Pulmonary artery endothelial cell (primary cell): ENCODE measurements at regions not wholly inside any gene's neighbourhood (a gene's known extent, or its start where the extent isn't known, plus 50 kb on each side); places are given as distances from the start of the nearest gene placed in this dataset.

Experiments used
- DNase-seq: peaks from one replicate; pipeline ENCODE4 v3.0.0-alpha.2; 2011; ENCODE audit warnings: low read depth, low spot score

DNA sequence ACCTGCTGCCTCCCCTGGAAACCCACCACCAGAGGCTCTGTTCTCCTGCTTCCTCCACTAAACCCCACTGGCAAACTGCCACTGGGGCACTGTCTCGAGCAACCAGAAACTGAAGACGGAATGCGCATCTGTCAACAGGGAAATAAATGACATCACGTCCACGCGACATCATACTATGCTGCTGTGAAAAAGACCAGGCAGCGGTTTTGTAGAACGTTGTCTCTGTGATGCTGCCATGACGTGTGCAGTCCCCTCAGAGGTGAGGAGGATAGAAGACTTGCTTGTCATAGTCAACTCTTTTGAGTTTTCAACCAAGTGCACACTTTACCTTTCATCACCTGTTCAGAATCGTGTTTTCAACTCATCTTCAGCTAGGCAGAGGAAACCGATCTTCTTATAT, 203.0 kb upstream of the IGF1R start:
- DNase-seq, result no peak

DNA sequence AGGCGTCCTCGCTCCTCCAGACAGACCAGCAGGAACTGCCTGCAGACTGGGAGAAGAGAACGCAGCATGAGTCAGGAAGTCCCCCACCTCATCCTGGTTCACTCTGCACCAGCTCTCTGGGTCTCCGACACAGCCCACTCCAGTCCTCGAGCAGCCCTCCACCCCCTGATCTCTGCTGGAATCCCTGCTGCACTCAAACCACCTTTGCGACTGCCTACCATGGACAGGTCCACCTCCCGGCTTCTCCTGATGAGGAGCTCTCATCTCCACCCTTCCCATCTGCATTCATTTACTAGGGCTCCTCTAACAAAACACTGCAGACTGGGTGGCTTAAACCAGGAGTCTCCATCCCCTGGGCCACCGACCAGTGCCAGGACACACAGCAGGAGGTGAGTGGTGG, 202.3 kb upstream of the IGF1R start:
- DNase-seq, result no peak

DNA sequence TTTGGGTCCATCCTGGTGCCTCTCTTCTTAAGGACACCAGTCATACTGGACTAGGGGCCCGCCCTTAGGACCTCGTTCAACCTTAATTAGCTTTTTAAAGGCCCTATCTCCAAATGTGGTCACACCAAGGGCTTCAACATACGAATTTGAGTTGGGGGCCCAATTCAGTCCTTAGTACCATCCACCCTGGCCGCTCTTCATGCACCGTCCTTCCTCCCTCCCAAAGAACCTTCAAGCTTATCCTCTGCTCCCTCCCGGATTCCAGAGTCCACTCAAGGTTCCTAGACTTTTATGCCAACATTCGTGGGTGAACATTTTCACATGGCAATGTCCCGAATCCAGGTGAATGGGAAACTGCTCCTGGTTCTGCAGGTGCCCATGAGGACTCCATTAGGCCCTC, 201.3 kb upstream of the IGF1R start:
- no peak for DNase-seq

DNA sequence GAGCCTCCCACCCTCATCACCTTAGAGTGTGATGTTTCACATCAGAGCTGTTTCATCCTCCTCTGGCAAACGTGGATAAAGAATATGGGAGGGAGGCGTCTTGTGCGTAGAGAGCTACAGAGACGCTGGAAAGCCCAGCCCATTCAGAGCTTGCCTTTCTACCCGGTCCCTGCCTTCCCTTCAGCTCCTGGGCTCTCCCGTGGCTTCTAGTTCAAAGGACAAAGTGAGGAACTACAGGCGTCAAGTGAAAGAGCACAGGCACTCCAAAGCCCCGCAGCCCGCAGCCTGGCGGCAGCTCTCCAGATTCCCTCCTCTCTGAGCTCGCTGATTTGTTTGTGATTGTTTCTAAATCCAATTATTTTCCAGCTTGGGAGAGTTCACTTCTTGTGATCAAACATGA, 197.1 kb upstream of the IGF1R start:
- no peak for DNase-seq

DNA sequence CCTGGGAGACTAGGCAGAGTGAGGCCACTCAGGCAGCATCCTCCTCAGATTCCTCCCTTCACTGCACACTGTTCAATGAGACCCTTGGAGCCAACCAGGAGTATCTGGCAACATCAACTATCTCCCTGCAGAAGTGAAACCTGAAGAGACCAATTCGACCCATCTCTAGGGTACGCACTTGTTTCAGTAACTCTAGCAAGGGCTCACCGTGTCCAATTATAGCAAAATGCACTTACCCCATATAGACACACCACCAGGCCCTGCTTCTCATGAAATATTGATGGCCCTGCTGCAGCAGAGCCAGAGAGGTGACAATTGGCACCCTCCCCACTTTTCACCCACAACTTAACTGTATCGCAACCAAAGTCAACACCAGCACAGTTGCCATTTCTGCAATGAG, 196.1 kb upstream of the IGF1R start:
- DNase-seq, result no peak

DNA sequence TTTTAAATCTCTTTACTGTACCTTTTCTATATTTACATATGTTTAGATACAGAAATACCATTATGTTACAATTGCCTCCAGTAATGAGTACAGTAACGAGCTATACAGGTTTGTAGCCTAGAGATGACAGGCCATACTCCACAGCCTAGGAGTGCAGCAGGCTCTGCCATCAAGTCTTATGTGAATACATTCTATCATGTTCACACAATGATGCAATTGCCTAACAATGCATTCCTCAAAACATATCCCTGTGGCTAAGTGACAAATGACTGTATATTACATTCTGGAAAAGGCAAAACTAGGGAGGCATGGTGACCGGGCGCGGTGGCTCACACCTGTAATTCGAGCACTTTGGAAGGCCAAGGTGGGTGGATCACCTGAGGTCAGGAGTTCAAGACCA, 192.4 kb upstream of the IGF1R start:
- no peak for DNase-seq

DNA sequence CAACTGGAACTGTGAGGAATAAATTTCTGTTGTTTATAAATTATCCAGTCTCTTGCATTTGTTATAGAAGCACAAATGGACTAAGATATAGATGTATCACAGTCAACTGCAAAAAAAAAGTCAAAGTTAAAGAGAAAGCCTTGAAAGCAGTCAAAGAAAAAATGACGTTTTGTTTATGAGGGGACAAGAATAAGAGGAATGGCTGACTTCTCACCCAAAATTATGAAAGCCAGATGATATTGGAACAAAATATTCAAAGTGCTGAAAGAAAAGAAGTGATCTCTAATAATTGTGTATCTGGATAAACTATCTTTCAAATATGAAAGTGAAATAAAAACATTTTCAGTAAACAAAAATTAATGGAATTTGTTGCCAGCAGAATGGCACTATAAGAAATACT, 171.8 kb upstream of the IGF1R start:
- no peak for DNase-seq

DNA sequence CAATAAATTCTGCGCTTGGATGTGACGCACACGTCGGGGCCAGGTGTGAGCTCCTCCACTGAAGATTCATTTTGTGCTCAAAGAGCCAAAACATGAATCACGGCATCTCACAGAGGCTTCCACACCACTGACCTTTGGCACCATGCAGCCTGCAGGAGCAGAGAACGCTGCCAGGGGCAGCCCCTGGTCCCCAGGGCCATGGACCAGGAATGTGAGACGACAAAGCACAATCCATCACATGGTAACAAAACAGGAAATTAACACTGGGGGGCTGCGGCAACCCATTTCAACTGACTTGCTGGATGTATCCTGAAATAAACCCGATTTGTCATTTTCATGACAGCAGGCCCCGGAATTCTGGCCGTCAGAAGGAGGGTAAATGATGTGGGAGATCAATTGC, 167.5 kb upstream of the IGF1R start:
- no peak for DNase-seq

DNA sequence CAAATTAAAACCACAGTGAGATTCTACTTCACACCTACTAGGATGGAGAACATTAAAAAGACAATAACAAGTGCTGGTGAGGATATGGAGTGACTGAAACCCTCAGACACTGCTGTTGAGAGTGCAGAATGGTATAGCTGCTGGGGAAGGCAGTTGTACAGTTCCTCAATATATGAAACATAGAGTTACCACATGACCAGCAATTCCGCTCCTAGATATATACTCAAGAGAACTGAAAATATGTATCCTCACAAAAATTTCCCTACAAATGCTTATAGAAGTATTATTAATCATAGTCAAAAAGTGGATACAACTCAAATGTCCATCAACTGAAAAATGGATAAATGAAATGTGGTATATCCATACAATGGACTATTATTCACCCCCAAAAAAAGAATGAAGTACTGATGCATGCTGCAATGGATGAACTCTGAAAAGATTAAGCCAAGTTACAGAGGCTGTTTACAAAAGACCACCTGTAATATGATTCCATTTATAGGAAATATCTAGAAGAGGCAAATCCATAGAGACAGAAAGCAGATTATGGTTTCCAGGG, 164.7 kb upstream of the IGF1R start:
- no peak for DNase-seq

DNA sequence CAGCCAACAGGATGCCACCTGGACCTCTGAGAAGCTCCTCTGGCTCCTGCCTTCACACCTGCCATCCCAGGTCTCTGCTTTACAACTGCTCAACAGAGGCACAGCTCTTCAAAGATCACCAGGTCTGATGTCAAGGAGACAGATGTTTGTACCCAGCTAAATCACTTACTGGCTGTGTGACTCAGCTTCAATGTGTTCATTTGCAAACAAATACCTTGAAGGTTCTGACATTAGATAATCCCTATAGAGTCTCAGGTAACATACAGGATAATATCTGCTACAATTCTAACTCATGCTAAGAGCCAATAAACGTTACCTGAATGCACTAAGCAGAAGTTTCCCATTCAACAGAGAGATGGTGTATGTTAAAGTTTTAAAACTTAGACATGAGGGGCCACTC, 163.4 kb upstream of the IGF1R start:
- no peak for DNase-seq

DNA sequence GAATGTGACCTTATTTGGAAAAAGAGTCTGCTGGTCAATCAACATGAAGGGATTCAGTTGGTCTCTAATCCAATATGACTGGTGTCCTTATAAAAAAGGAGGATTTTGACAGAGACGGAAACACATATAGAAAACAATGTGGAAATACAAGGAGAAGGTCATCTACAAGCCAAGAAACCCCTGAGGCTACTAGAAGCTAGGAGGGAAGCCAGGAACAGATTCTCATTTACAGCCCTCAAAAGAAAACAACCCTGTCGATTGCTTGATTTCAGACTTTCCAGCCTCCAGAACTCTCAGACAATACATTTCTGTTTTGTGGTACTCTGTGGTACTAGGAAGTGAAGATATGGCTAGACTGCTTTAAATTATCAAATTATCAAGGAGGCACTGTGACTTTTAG, 162.9 kb upstream of the IGF1R start:
- no peak for DNase-seq

DNA sequence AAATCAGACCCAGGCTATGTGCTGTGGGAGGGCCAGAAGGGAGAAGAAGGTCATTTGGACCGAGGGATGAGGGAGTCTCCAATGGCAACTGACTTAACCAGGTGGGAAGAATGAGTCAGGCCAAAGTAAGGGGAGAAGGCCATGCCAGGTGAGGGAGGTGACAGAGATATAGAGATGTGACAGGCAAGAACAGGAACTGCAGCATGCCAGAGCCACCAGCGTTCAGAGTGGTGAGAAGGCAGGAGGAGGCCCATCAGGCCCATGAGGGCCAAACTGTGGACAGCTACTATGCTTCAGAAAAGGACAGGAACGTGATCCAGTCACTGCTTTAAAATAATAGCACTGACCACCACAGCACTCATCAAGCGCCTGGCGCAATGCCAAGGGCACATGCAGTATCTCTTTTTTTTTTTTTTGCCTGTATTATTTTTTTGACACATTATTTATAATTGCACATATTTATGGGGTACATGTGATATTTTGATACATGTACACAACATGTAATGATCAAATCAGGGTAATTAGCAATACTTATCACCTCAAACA, 154.3 kb upstream of the IGF1R start:
- DNase-seq, result no peak

DNA sequence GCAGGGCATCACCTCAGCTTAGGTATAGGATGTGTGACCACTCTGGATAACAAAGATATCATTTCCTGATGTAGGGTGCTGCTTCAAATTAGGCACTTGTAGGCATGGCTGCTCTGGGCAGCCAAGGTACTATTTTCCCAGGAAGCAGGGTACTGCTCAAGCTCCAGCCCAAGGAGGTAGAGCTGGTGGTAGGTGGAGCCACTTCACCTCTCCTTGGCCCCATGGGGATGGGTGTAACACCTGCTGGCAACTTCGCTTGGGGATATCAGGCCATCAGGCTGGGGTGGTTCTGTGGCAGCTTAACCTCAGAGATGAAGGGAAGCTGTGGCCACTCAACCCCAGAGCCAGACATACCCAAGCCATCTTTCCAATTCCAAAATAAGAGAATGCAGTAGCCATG, 147.1 kb upstream of the IGF1R start:
- no peak for DNase-seq

DNA sequence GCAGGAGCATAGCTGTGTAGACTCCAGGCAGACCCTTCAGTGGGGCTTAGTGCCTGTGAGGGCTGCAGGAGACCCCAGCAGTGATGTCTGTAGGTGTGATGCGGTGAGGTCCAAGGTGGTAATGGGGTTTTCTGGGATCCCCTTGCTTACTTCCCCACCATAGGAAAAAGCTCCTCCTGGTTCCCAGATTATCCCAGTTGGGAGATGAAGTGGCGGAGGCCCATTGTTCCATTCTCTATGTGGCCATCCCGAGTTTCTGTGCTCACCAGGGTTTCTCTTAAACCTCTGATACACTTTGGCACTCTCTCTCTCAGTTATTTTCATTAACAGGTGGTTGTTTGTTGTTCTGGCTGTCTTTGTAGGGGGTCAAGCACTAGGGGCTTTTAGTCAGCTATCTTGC, 146.7 kb upstream of the IGF1R start:
- DNase-seq, result no peak

DNA sequence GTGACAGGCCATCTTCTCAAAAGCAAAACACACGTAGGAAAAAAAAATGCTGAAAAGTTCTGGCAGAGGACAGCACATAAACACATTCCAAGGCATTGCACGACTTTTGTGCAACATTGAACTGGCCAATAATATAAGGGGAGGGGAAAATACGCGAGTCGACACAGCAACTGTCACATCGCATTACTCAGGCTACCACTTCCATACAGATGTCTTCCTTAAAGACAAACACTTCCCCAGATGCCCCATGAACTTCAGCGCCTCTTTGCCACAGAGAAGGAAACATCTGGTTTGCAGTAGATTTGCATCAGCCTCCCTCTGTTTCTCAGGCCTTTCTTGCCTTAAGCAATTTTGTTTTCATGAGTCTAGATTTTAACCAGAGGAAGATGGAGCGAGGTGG, 144.4 kb upstream of the IGF1R start:
- DNase-seq, result no peak

DNA sequence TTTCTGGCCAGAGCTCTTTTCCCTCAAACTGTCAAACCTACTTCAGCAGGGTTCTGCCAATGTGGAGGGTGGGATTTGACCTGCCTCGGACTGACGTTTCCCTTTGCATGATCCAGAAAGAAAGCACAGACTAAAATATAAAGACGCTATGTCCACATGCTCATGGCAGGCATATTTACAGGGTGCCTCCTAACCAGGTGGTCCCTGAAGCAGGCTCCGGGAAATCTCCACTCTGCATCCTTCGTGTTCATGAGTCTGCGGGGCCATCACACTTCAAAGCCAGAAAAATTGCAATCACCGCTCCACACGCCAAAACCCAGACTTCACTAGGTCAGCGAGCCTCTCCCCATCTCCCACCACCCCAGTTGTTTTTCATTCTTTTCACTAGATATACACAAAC, 143.3 kb upstream of the IGF1R start:
- no peak for DNase-seq

DNA sequence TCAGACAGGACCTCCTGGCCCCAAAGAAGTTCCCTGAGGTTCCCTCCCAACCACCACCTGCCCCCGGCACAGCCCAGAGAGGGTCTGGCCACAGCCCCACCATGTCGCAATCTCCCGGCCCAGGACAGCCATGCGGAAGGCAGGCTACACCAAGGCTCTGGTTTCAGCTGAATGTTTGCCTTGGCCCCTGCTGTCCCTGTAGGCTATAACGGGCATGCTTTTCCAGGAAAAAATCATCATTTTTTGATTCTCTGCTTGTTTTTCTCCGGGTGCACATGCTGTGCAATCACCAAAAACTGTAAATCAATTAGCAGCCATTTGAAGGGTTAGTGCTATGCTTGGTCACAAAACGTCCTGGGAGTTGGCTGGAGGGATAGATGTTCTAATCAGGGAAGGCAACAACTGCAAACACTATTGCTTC, 142.7 kb upstream of the IGF1R start:
- DNase-seq, result no peak

DNA sequence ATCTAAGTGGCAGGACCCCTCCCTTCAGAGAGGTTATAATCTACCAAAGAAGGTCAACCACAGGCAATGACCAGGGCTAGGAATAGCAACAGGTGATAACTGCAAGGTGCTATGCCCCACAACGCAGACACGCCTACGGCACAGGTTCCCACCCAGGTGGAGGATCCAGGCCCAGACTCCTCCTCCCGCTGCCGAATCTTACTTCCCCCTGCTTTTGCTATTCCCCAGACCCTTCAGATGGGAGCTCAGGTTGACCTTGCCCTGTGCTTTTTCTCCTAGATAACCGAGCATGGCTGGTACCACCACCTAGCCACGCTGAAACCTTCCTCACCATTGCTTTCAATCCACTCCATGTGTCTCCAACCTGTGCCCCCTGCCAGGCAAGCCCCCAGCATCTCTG, 142.2 kb upstream of the IGF1R start:
- no peak for DNase-seq

DNA sequence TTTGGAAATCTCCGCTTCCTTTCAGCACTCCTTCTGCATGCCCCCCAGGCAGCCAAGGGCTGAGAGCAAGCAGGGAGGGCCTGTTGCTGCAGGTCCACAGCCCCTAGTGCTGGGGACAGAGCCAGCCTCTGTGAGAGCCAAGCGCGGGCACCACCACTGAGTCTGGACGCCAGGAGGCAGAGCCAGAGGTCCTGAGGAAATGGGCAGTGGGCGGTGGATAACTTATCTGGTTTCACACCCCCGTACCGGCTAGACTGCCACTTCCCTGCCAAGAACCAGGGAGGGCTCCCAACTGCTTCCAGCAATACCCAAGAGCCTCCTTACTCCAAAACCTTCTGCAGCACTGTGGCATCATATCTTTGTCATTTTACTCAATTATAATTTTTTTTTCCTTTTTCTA, 141.6 kb upstream of the IGF1R start:
- no peak for DNase-seq

DNA sequence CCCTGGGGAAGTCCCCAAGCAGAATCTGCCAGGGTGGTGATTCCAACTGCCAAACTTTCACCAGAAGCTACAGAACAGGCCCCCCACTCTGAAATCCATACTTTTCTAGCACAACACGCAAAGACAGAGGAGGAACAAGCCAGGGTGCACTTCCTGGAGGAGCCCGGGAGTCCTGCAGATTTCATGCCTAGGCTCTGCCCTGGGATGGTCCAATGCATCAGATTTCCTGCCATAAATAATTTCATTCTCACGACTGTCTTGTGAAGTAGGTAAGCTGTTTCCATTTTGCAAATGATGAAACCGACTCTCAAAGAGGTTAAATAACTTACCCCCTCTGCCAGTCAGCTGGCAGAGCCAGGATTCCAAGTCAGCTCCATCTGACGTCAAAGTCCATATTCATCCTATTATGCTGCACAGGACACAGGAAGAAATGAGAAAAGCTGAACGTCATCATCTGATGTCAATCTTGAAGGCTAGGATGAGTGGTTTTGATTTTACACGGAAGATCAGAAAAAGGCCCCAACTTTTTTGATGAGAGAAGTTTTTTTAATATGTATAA, 134.8 kb upstream of the IGF1R start:
- DNase-seq, result no peak

DNA sequence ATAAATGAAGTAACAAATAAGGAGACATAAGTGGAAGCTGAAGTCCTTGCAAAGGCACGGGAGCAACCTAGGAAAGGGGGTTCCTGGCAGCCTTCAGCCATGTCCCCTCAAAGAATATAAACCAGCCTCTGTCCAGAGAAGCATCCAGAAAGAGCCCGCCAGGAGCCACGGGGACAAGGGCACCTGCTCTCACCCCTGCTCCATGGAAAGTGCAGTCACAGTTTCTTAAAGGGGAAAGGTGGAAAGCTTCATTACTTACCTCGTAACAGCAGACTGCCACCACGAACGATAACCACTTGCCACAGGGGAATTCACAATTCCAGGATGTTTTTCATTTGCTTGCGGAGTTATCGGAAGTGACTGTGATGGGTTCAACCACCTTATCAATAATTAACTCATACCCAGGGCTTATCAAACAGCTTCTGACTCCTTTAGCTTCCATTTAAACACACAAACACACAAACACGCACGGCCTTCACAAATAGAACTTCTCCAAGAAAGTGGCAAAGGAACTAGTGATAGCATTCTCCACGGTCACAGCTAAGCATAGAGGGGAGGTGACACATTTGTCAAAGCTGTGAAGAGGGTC, 134.2 kb upstream of the IGF1R start:
- DNase-seq, result no peak

DNA sequence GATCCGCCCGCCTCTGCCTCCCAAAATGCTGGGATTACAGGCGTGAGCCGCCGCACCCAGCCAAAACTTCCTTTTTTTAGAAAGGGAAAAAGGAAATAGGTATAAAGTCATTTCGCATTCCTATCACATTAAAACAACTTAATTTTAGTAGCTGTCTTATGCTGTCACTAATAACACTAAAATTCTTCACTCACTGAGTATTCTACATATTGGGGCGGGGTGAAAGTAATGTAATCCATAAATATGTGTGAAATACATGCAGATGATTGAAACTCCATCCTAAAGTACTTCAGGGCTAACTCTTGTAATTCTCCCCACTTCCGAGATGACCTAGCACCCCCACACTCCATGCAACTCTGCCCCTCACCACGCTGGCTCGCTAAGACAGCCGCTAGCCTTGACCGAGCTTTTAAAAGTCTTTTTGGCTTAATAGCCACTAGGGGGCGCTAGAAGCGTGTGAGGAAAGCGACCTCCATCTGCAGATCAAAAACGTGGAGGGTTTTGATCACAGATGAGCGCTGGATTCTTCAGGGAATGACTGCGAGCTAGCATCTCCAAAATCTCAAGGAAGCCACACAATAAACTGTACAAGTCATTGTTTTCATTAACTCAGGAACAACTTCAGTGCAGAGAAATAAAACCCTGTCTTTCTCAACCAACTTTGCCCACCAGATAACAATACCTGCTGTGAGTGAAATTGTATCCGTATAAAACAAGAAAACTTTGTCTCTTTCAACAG, 129.3 kb upstream of the IGF1R start:
- peak; percentile 24 for DNase-seq
